ENCODE measurements at regions not wholly inside any gene's neighbourhood (a gene's known extent, or its start where the extent isn't known, plus 50 kb on each side); places are given as distances from the start of the nearest gene placed in this dataset.
A peak's percentile ranks its signal among the peaks of the same experiment; 100 is the strongest.

- peaks cover 4% of the 10 kb centered on the region for H3K9me3 Mint-ChIP-seq (ENCODE audit: low read depth)
- no peak overlapping the region for H3K27ac Mint-ChIP-seq
- DNase-seq (ENCODE audit: low spot score, unreplicated experiment): no peak
- TF ChIP-seq, protein P1, sequence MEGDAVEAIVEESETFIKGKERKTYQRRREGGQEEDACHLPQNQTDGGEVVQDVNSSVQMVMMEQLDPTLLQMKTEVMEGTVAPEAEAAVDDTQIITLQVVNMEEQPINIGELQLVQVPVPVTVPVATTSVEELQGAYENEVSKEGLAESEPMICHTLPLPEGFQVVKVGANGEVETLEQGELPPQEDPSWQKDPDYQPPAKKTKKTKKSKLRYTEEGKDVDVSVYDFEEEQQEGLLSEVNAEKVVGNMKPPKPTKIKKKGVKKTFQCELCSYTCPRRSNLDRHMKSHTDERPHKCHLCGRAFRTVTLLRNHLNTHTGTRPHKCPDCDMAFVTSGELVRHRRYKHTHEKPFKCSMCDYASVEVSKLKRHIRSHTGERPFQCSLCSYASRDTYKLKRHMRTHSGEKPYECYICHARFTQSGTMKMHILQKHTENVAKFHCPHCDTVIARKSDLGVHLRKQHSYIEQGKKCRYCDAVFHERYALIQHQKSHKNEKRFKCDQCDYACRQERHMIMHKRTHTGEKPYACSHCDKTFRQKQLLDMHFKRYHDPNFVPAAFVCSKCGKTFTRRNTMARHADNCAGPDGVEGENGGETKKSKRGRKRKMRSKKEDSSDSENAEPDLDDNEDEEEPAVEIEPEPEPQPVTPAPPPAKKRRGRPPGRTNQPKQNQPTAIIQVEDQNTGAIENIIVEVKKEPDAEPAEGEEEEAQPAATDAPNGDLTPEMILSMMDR (IDR thresholded peaks at IDR 0.05; ENCODE audit: unreplicated experiment): no peak
- no peak overlapping the region for H3K4me3 Mint-ChIP-seq (ENCODE audit: low read depth)
- peaks cover 23% of the 10 kb centered on the region for H3K27me3 Mint-ChIP-seq
- no peaks in the 10 kb centered on the region for H3K36me3 Mint-ChIP-seq (ENCODE audit: insufficient read depth)
- H3K4me1 Mint-ChIP-seq (ENCODE audit: low read depth): peaks cover 23% of the 10 kb centered on the region
These were observed 92.8 kb upstream of the MAP4K3 start for GRCh38 chr2:39529836-39530235.

GRCh38 chr2:39530411-39530866 is 93.4 kb upstream of the MAP4K3 start:
- TF ChIP-seq, protein P1 (IDR thresholded peaks at IDR 0.05; ENCODE audit: unreplicated experiment): no peak
- peaks cover 23% of the 10 kb centered on the region for H3K4me1 Mint-ChIP-seq (ENCODE audit: low read depth)
- no peak overlapping the region for H3K4me3 Mint-ChIP-seq (ENCODE audit: low read depth)
- H3K27me3 Mint-ChIP-seq: peaks cover 28% of the 10 kb centered on the region
- H3K9me3 Mint-ChIP-seq (ENCODE audit: low read depth): peaks cover 4% of the 10 kb centered on the region
- H3K27ac Mint-ChIP-seq: no peak overlapping the region
- H3K36me3 Mint-ChIP-seq (ENCODE audit: insufficient read depth): no peaks in the 10 kb centered on the region
- no peak for DNase-seq (ENCODE audit: low spot score, unreplicated experiment)

DNA sequence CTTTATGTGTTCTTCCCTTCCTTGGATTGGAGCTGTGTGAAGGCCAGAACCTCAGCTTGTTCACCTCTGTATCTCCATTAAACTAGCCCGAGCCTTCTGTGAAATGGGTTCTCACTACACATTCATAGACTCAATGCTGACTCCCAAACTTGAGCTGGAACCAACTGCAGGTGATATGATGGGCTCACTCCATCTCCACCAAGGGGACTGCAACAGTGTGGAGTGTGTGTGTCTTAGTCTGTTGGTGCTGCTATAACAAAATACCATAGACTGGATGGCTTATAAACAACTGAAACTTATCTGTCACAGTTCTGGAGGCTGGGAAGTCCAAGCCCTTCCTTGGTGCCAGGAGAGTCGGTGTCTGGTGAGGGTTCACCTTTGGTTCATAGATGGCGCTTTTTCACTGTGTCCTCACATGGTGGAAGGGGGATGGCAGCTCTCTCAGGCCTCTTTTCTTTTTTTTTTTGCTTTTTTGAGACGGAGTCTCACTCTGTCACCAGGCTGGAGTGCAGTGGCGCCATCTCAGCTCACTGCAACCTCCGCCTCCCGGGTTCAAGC is 94.2 kb upstream of the MAP4K3 start:
- H3K27me3 Mint-ChIP-seq: peaks cover 27% of the 10 kb centered on the region
- no peak for DNase-seq (ENCODE audit: low spot score, unreplicated experiment)
- no peaks in the 10 kb centered on the region for H3K36me3 Mint-ChIP-seq (ENCODE audit: insufficient read depth)
- H3K4me1 Mint-ChIP-seq (ENCODE audit: low read depth): peaks cover 17% of the 10 kb centered on the region
- H3K27ac Mint-ChIP-seq: peak overlapping the region; percentile 12
- TF ChIP-seq, protein P1 (IDR thresholded peaks at IDR 0.05; ENCODE audit: unreplicated experiment): no peak
- H3K9me3 Mint-ChIP-seq (ENCODE audit: low read depth): no peaks in the 10 kb centered on the region
- H3K4me3 Mint-ChIP-seq (ENCODE audit: low read depth): no peak overlapping the region

- no peak overlapping the region for H3K27ac Mint-ChIP-seq
- peaks cover 24% of the 10 kb centered on the region for H3K27me3 Mint-ChIP-seq
- H3K4me3 Mint-ChIP-seq (ENCODE audit: low read depth): no peak overlapping the region
- TF ChIP-seq, protein P1 (IDR thresholded peaks at IDR 0.05; ENCODE audit: unreplicated experiment): no peak
- H3K36me3 Mint-ChIP-seq (ENCODE audit: insufficient read depth): no peaks in the 10 kb centered on the region
- peaks cover 17% of the 10 kb centered on the region for H3K4me1 Mint-ChIP-seq (ENCODE audit: low read depth)
- no peak for DNase-seq (ENCODE audit: low spot score, unreplicated experiment)
- H3K9me3 Mint-ChIP-seq (ENCODE audit: low read depth): no peaks in the 10 kb centered on the region
These were observed 95.8 kb upstream of the MAP4K3 start for GRCh38 chr2:39532933-39533332.

- Mint-ChIP-seq H3K9me3 (ENCODE audit: low read depth) (no peaks in the 10 kb centered on the region), H3K4me3 (ENCODE audit: low read depth) (no peak overlapping the region), H3K36me3 (ENCODE audit: insufficient read depth) (peaks cover 1% of the 10 kb centered on the region), H3K4me1 (ENCODE audit: low read depth) (peaks cover 17% of the 10 kb centered on the region), H3K27me3 (peaks cover 30% of the 10 kb centered on the region), H3K27ac (no peak overlapping the region)
- DNase-seq (ENCODE audit: low spot score, unreplicated experiment): no peak
- TF ChIP-seq, protein P1 (IDR thresholded peaks at IDR 0.05; ENCODE audit: unreplicated experiment): no peak
These were observed 97.1 kb upstream of the MAP4K3 start for GRCh38 chr2:39534095-39534711.
